ENCODE measurements at regions not wholly inside any gene's neighbourhood (a gene's known extent, or its start where the extent isn't known, plus 50 kb on each side); places are given as distances from the start of the nearest gene placed in this dataset.
"Not testable (repeated sequence)": the region's sequence is repeated elsewhere in the genome, so short reads cannot be mapped to it uniquely, and the experiment has no call there.

- Histone ChIP-seq H3K9me3 (ENCODE audit: control insufficient read depth in 2 of 2, low read length in 2 of 2) (peaks cover 0 to 3% of the 10 kb centered on the region in 2 experiments), H3K27ac (ENCODE audit: insufficient read depth, low read length, poor library complexity, severe bottlenecking) (no peak overlapping the region), H3K4me3 (ENCODE audit: low read depth, low read length) (no peak overlapping the region), H3K36me3 (ENCODE audit: control insufficient read depth, insufficient read depth, low read length) (no peaks in the 10 kb centered on the region), H3K27me3 (ENCODE audit: control insufficient read depth, insufficient read depth, low read length) (no peaks in the 10 kb centered on the region), H3K4me1 (ENCODE audit: control insufficient read depth, insufficient read depth, low read length, poor library complexity, severe bottlenecking) (no peaks in the 10 kb centered on the region)
- no peak for DNase-seq
- Mint-ChIP-seq H3K27ac (no peak overlapping the region), H3K4me3 (no peak overlapping the region), H3K27me3 (no peaks in the 10 kb centered on the region), H3K4me1 (no peaks in the 10 kb centered on the region), H3K9me3 (peaks cover 0 to 8% (median 5%) of the 10 kb centered on the region in 7 donors), H3K36me3 (no peaks in the 10 kb centered on the region)
- no peak for ATAC-seq (ENCODE audit: low read depth in 2 of 2)
These were observed 158.6 kb upstream of the NT5E start for GRCh38 chr6:85291326-85291725.

GRCh38 chr6:85287654-85288053 is 162.2 kb upstream of the NT5E start:
- no peaks in the 10 kb centered on the region for H3K4me1 Mint-ChIP-seq
- ATAC-seq (ENCODE audit: low read depth in 2 of 2), result no peak

GRCh38 chr6:85287158-85287557 is 162.7 kb upstream of the NT5E start:
- Histone ChIP-seq H3K9me3 (ENCODE audit: control insufficient read depth in 2 of 2, low read length in 2 of 2) (peaks cover 0 to 3% of the 10 kb centered on the region in 2 experiments), H3K4me3 (ENCODE audit: low read depth, low read length) (no peak overlapping the region), H3K36me3 (ENCODE audit: control insufficient read depth, insufficient read depth, low read length) (no peaks in the 10 kb centered on the region), H3K27ac (ENCODE audit: insufficient read depth, low read length, poor library complexity, severe bottlenecking) (no peak overlapping the region), H3K27me3 (ENCODE audit: control insufficient read depth, insufficient read depth, low read length) (no peaks in the 10 kb centered on the region), H3K4me1 (ENCODE audit: control insufficient read depth, insufficient read depth, low read length, poor library complexity, severe bottlenecking) (no peaks in the 10 kb centered on the region)
- ATAC-seq (ENCODE audit: low read depth in 2 of 2) (no peak), DNase-seq (no peak)
- no peaks in the 10 kb centered on the region for H3K27me3 Mint-ChIP-seq
- H3K4me3 Mint-ChIP-seq, result no peak overlapping the region
- no peak overlapping the region for H3K27ac Mint-ChIP-seq
- H3K9me3 Mint-ChIP-seq, result peaks cover 0 to 8% (median 5%) of the 10 kb centered on the region in 7 donors
- H3K4me1 Mint-ChIP-seq, result no peaks in the 10 kb centered on the region
- H3K36me3 Mint-ChIP-seq, result no peaks in the 10 kb centered on the region

More at GRCh38 chr6:85287654-85288053, 162.2 kb upstream of the NT5E start:
- Histone ChIP-seq H3K27me3 (ENCODE audit: control insufficient read depth, insufficient read depth, low read length) (no peaks in the 10 kb centered on the region), H3K27ac (ENCODE audit: insufficient read depth, low read length, poor library complexity, severe bottlenecking) (no peak overlapping the region), H3K4me1 (ENCODE audit: control insufficient read depth, insufficient read depth, low read length, poor library complexity, severe bottlenecking) (no peaks in the 10 kb centered on the region), H3K36me3 (ENCODE audit: control insufficient read depth, insufficient read depth, low read length) (no peaks in the 10 kb centered on the region), H3K4me3 (ENCODE audit: low read depth, low read length) (no peak overlapping the region), H3K9me3 (ENCODE audit: control insufficient read depth in 2 of 2, low read length in 2 of 2) (peaks cover 0 to 3% of the 10 kb centered on the region in 2 experiments)
- peaks cover 0 to 8% (median 5%) of the 10 kb centered on the region in 7 donors for H3K9me3 Mint-ChIP-seq
- no peaks in the 10 kb centered on the region for H3K36me3 Mint-ChIP-seq
- no peaks in the 10 kb centered on the region for H3K27me3 Mint-ChIP-seq
- H3K27ac Mint-ChIP-seq, result no peak overlapping the region
- no peak overlapping the region for H3K4me3 Mint-ChIP-seq
- no peak for DNase-seq

- not testable (repeated sequence) for H3K9me3 Mint-ChIP-seq; H3K4me3 Mint-ChIP-seq; H3K36me3 Mint-ChIP-seq; H3K36me3 ChIP-seq (ENCODE audit: control insufficient read depth, insufficient read depth, low read length); H3K27ac Mint-ChIP-seq; DNase-seq; H3K4me1 ChIP-seq (ENCODE audit: control insufficient read depth, insufficient read depth, low read length, poor library complexity, severe bottlenecking); H3K9me3 ChIP-seq (ENCODE audit: control insufficient read depth in 2 of 2, low read length in 2 of 2); H3K27me3 ChIP-seq (ENCODE audit: control insufficient read depth, insufficient read depth, low read length); H3K4me3 ChIP-seq (ENCODE audit: low read depth, low read length); H3K27me3 Mint-ChIP-seq; H3K4me1 Mint-ChIP-seq; ATAC-seq (ENCODE audit: low read depth in 2 of 2); H3K27ac ChIP-seq (ENCODE audit: insufficient read depth, low read length, poor library complexity, severe bottlenecking)
These were observed 163.4 kb upstream of the NT5E start for GRCh38 chr6:85286507-85286906.

GRCh38 chr6:85285934-85286333 is 163.9 kb upstream of the NT5E start:
- Histone ChIP-seq H3K4me1 (ENCODE audit: control insufficient read depth, insufficient read depth, low read length, poor library complexity, severe bottlenecking) (no peaks in the 10 kb centered on the region), H3K4me3 (ENCODE audit: low read depth, low read length) (no peak overlapping the region), H3K27me3 (ENCODE audit: control insufficient read depth, insufficient read depth, low read length) (no peaks in the 10 kb centered on the region), H3K9me3 (ENCODE audit: control insufficient read depth in 2 of 2, low read length in 2 of 2) (peaks cover 0 to 3% of the 10 kb centered on the region in 2 experiments), H3K27ac (ENCODE audit: insufficient read depth, low read length, poor library complexity, severe bottlenecking) (no peak overlapping the region), H3K36me3 (ENCODE audit: control insufficient read depth, insufficient read depth, low read length) (no peaks in the 10 kb centered on the region)
- H3K4me1 Mint-ChIP-seq, result no peaks in the 10 kb centered on the region
- no peak overlapping the region for H3K4me3 Mint-ChIP-seq
- DNase-seq, result no peak
- H3K27ac Mint-ChIP-seq, result no peak overlapping the region
- H3K27me3 Mint-ChIP-seq, result no peaks in the 10 kb centered on the region
- no peaks in the 10 kb centered on the region for H3K36me3 Mint-ChIP-seq
- no peak for ATAC-seq (ENCODE audit: low read depth in 2 of 2)
- peaks cover 0 to 7% (median 5%) of the 10 kb centered on the region in 7 donors for H3K9me3 Mint-ChIP-seq

GRCh38 chr6:85285114-85285513 is 164.8 kb upstream of the NT5E start:
- H3K4me3 ChIP-seq (ENCODE audit: low read depth, low read length), result no peak overlapping the region
- H3K27ac ChIP-seq (ENCODE audit: insufficient read depth, low read length, poor library complexity, severe bottlenecking), result no peak overlapping the region
- no peaks in the 10 kb centered on the region for H3K4me1 ChIP-seq (ENCODE audit: control insufficient read depth, insufficient read depth, low read length, poor library complexity, severe bottlenecking)
- peaks cover 0 to 3% of the 10 kb centered on the region in 2 experiments for H3K9me3 ChIP-seq (ENCODE audit: control insufficient read depth in 2 of 2, low read length in 2 of 2)
- peaks cover 0 to 7% (median 4%) of the 10 kb centered on the region in 7 donors for H3K9me3 Mint-ChIP-seq
- H3K4me3 Mint-ChIP-seq, result no peak overlapping the region
- ATAC-seq (ENCODE audit: low read depth in 2 of 2) (no peak), DNase-seq (no peak)
- H3K27ac Mint-ChIP-seq, result no peak overlapping the region
- no peaks in the 10 kb centered on the region for H3K27me3 Mint-ChIP-seq
- H3K4me1 Mint-ChIP-seq, result no peaks in the 10 kb centered on the region
- H3K36me3 ChIP-seq (ENCODE audit: control insufficient read depth, insufficient read depth, low read length), result no peaks in the 10 kb centered on the region
- H3K36me3 Mint-ChIP-seq, result no peaks in the 10 kb centered on the region
- no peaks in the 10 kb centered on the region for H3K27me3 ChIP-seq (ENCODE audit: control insufficient read depth, insufficient read depth, low read length)

GRCh38 chr6:85283436-85283835 is 166.4 kb upstream of the NT5E start:
- Histone ChIP-seq H3K4me3 (ENCODE audit: low read depth, low read length) (no peak overlapping the region), H3K27me3 (ENCODE audit: control insufficient read depth, insufficient read depth, low read length) (no peaks in the 10 kb centered on the region), H3K9me3 (ENCODE audit: control insufficient read depth in 2 of 2, low read length in 2 of 2) (peaks cover 0 to 3% of the 10 kb centered on the region in 2 experiments), H3K27ac (ENCODE audit: insufficient read depth, low read length, poor library complexity, severe bottlenecking) (no peak overlapping the region), H3K36me3 (ENCODE audit: control insufficient read depth, insufficient read depth, low read length) (no peaks in the 10 kb centered on the region), H3K4me1 (ENCODE audit: control insufficient read depth, insufficient read depth, low read length, poor library complexity, severe bottlenecking) (no peaks in the 10 kb centered on the region)
- no peaks in the 10 kb centered on the region for H3K4me1 Mint-ChIP-seq
- no peak for DNase-seq
- H3K36me3 Mint-ChIP-seq, result no peaks in the 10 kb centered on the region
- H3K4me3 Mint-ChIP-seq, result no peak overlapping the region
- peaks cover 0 to 2% (median 2%) of the 10 kb centered on the region in 7 donors for H3K9me3 Mint-ChIP-seq
- ATAC-seq (ENCODE audit: low read depth in 2 of 2), result no peak
- no peak overlapping the region for H3K27ac Mint-ChIP-seq
- H3K27me3 Mint-ChIP-seq, result no peaks in the 10 kb centered on the region

GRCh38 chr6:85278466-85279035 is 171.3 kb upstream of the NT5E start:
- Mint-ChIP-seq H3K27me3 (no peaks in the 10 kb centered on the region), H3K27ac (no peak overlapping the region), H3K4me3 (no peak overlapping the region), H3K4me1 (no peaks in the 10 kb centered on the region), H3K36me3 (no peaks in the 10 kb centered on the region), H3K9me3 (peaks cover 2 to 13% (median 6%) of the 10 kb centered on the region in 7 donors)
- Histone ChIP-seq H3K9me3 (ENCODE audit: control insufficient read depth in 2 of 2, low read length in 2 of 2) (no peaks in the 10 kb centered on the region), H3K4me3 (ENCODE audit: low read depth, low read length) (no peak overlapping the region), H3K4me1 (ENCODE audit: control insufficient read depth, insufficient read depth, low read length, poor library complexity, severe bottlenecking) (no peaks in the 10 kb centered on the region), H3K36me3 (ENCODE audit: control insufficient read depth, insufficient read depth, low read length) (no peaks in the 10 kb centered on the region), H3K27ac (ENCODE audit: insufficient read depth, low read length, poor library complexity, severe bottlenecking) (no peak overlapping the region), H3K27me3 (ENCODE audit: control insufficient read depth, insufficient read depth, low read length) (no peaks in the 10 kb centered on the region)
- no peak for ATAC-seq (ENCODE audit: low read depth in 2 of 2)
- DNase-seq, result no peak

Data from CD4-positive, CD25-positive, alpha-beta regulatory T cell (primary cell).